ENCODE measurements at regions not wholly inside any gene's neighbourhood (a gene's known extent, or its start where the extent isn't known, plus 50 kb on each side); places are given as distances from the start of the nearest gene placed in this dataset.
"Not testable (repeated sequence)": the region's sequence is repeated elsewhere in the genome, so short reads cannot be mapped to it uniquely, and the experiment has no call there.

GRCh38 chr3:74978684-74979083, 364.2 kb upstream of the CNTN3 start:
- Histone ChIP-seq H2AFZ (ENCODE audit: low read length) (no peak overlapping the region), H3K4me1 (ENCODE audit: insufficient read depth, low read length, severe bottlenecking) (no peaks in the 10 kb centered on the region), H3K4me2 (ENCODE audit: low read length) (no peak overlapping the region), H3K9me2 (ENCODE audit: low read depth, low read length) (no peaks in the 10 kb centered on the region), H3F3A (ENCODE audit: insufficient read depth, low read length) (no peaks in the 10 kb centered on the region), H3K4me3 (ENCODE audit: low read depth, low read length, poor library complexity, severe bottlenecking) (no peak overlapping the region), H3K79me2 (ENCODE audit: insufficient read depth, low read length) (no peaks in the 10 kb centered on the region), H3K9ac (ENCODE audit: low read length) (no peak overlapping the region), H3K27ac (ENCODE audit: low read depth, low read length, poor library complexity, severe bottlenecking) (no peak overlapping the region), H3K27me3 (ENCODE audit: insufficient read depth, low read length) (no peaks in the 10 kb centered on the region), H3K9me3 (ENCODE audit: low read length) (no peaks in the 10 kb centered on the region), H3K36me3 (ENCODE audit: insufficient read depth, low read length) (no peaks in the 10 kb centered on the region), H4K20me1 (ENCODE audit: insufficient read depth, low read length) (no peaks in the 10 kb centered on the region)
- TF ChIP-seq EZH2 (IDR thresholded peaks at IDR 0.05; ENCODE audit: borderline replicate concordance, low read length) = no peak
- TF ChIP-seq CTCF (IDR thresholded peaks at IDR 0.05; ENCODE audit: low read length) = no peak

GRCh38 chr3:74985028-74985904, 370.8 kb upstream of the CNTN3 start:
- not testable (repeated sequence) for H3K27ac ChIP-seq (ENCODE audit: low read depth, low read length, poor library complexity, severe bottlenecking); H3K9me3 ChIP-seq (ENCODE audit: low read length); H2AFZ ChIP-seq (ENCODE audit: low read length); H3K9me2 ChIP-seq (ENCODE audit: low read depth, low read length); H4K20me1 ChIP-seq (ENCODE audit: insufficient read depth, low read length); H3K36me3 ChIP-seq (ENCODE audit: insufficient read depth, low read length); H3K9ac ChIP-seq (ENCODE audit: low read length); H3K27me3 ChIP-seq (ENCODE audit: insufficient read depth, low read length); H3K79me2 ChIP-seq (ENCODE audit: insufficient read depth, low read length); H3F3A ChIP-seq (ENCODE audit: insufficient read depth, low read length); H3K4me1 ChIP-seq (ENCODE audit: insufficient read depth, low read length, severe bottlenecking); H3K4me3 ChIP-seq (ENCODE audit: low read depth, low read length, poor library complexity, severe bottlenecking); H3K4me2 ChIP-seq (ENCODE audit: low read length)

GRCh38 chr3:74988095-74988494, 373.6 kb upstream of the CNTN3 start:
- TF ChIP-seq CTCF (IDR thresholded peaks at IDR 0.05; ENCODE audit: low read length) (no peak), EZH2 (IDR thresholded peaks at IDR 0.05; ENCODE audit: borderline replicate concordance, low read length) (no peak)
- Histone ChIP-seq H3K9me3 (ENCODE audit: low read length) (no peaks in the 10 kb centered on the region), H3K9me2 (ENCODE audit: low read depth, low read length) (no peaks in the 10 kb centered on the region), H3K9ac (ENCODE audit: low read length) (no peak overlapping the region), H3K79me2 (ENCODE audit: insufficient read depth, low read length) (no peaks in the 10 kb centered on the region), H2AFZ (ENCODE audit: low read length) (no peak overlapping the region), H3K4me1 (ENCODE audit: insufficient read depth, low read length, severe bottlenecking) (no peaks in the 10 kb centered on the region), H3K4me3 (ENCODE audit: low read depth, low read length, poor library complexity, severe bottlenecking) (no peak overlapping the region), H3K27me3 (ENCODE audit: insufficient read depth, low read length) (no peaks in the 10 kb centered on the region), H3K4me2 (ENCODE audit: low read length) (no peak overlapping the region), H3K36me3 (ENCODE audit: insufficient read depth, low read length) (no peaks in the 10 kb centered on the region), H4K20me1 (ENCODE audit: insufficient read depth, low read length) (no peaks in the 10 kb centered on the region), H3F3A (ENCODE audit: insufficient read depth, low read length) (no peaks in the 10 kb centered on the region), H3K27ac (ENCODE audit: low read depth, low read length, poor library complexity, severe bottlenecking) (no peak overlapping the region)

- Histone ChIP-seq H3F3A (ENCODE audit: insufficient read depth, low read length) (no peaks in the 10 kb centered on the region), H3K27me3 (ENCODE audit: insufficient read depth, low read length) (no peaks in the 10 kb centered on the region), H3K79me2 (ENCODE audit: insufficient read depth, low read length) (no peaks in the 10 kb centered on the region), H3K27ac (ENCODE audit: low read depth, low read length, poor library complexity, severe bottlenecking) (no peak overlapping the region), H3K36me3 (ENCODE audit: insufficient read depth, low read length) (no peaks in the 10 kb centered on the region), H3K9ac (ENCODE audit: low read length) (no peak overlapping the region), H3K9me3 (ENCODE audit: low read length) (no peaks in the 10 kb centered on the region), H4K20me1 (ENCODE audit: insufficient read depth, low read length) (no peaks in the 10 kb centered on the region), H3K4me2 (ENCODE audit: low read length) (no peak overlapping the region), H3K4me1 (ENCODE audit: insufficient read depth, low read length, severe bottlenecking) (no peaks in the 10 kb centered on the region), H3K4me3 (ENCODE audit: low read depth, low read length, poor library complexity, severe bottlenecking) (no peak overlapping the region), H3K9me2 (ENCODE audit: low read depth, low read length) (no peaks in the 10 kb centered on the region), H2AFZ (ENCODE audit: low read length) (no peak overlapping the region)
- no peak for TF ChIP-seq CTCF (IDR thresholded peaks at IDR 0.05; ENCODE audit: low read length)
- TF ChIP-seq EZH2 (IDR thresholded peaks at IDR 0.05; ENCODE audit: borderline replicate concordance, low read length) = no peak
These were observed 378.4 kb upstream of the CNTN3 start for GRCh38 chr3:74992898-74993297.

Data from OCI-LY1 (cell line).